ENCODE measurements at regions not wholly inside any gene's neighbourhood (a gene's known extent, or its start where the extent isn't known, plus 50 kb on each side); places are given as distances from the start of the nearest gene placed in this dataset.

DNA sequence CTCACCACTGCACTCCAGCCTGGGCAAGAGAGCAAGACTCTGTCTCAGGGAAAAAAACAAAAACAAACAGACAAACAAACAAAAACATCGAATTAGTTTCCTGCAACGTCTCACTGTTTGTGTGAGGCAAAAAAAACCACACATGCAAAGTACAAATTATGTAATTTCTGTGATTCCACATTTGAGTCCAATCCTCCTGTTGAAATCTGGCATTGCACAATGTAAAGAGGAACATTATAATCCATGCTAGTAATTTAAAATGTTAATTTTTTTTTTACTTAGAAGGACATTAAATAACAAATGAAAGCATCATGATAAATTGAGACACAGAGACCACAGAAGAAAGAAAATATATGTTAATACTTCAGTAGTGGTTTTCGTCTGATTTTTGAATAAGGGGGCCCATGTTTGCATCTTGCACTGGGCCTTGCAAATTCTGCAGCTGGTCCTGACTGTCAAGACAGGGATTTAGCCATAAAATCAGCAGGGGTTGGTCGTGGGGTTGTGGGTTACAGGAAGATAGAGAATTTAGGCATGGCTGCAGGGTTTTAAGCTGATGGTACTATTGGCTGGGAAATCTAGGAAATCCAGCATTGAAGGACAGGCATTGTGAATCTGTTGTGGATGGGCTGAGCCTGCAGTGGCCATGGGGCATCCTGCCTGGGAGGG lies 102.6 kb upstream of the ALDH3B2 start:
- H3K27ac ChIP-seq (ENCODE audit: low read depth, low read length) = no peak overlapping the region
- DNase-seq (ENCODE audit: low read depth in 1 of 2, low spot score in 2 of 2) (no peak), FAIRE-seq (no peak)
- H3K4ac ChIP-seq (replicated peaks; ENCODE audit: insufficient read length, low read depth, low read length) = no peak overlapping the region
- no peak overlapping the region for H3K18ac ChIP-seq (ENCODE audit: extremely low read depth, low read length)
- no peaks in the 10 kb centered on the region for H3K79me2 ChIP-seq (ENCODE audit: control insufficient read depth in 1 of 2, insufficient read depth in 2 of 2, low read length in 2 of 2)
- POLR2A ChIA-PET (ENCODE audit: partially characterized antibody) = interaction anchor here (0.6 kb wide), 1 partner anchor 148 kb away, joined by 3 read pairs; no protein-coding TSS in a partner anchor
- WGBS, 2 experiments (ENCODE audit: extremely low coverage in 1 of 2, insufficient coverage in 1 of 2, insufficient read length in 1 of 2, insufficient replicate concordance in 2 of 2, low coverage in 1 of 2, low lambda C conversion rate in 2 of 2, missing lambda C conversion rate in 1 of 2) = 67% methylated on average over 4 of the region's 4 CpGs; no CpG with 5 or more reads in 1 of the 2 experiments
- no peak overlapping the region for H4K91ac ChIP-seq (replicated peaks; ENCODE audit: insufficient read length, low read length)
- no peak overlapping the region for H2BK120ac ChIP-seq (replicated peaks; ENCODE audit: low read depth, low read length)
- no peaks in the 10 kb centered on the region for H3K79me1 ChIP-seq (ENCODE audit: low read depth, low read length)
- H3K23ac ChIP-seq (ENCODE audit: insufficient read length) = no peak overlapping the region
- H4K8ac ChIP-seq (ENCODE audit: extremely low read depth, insufficient read depth, low read length) = no peak overlapping the region
- H4K5ac ChIP-seq (ENCODE audit: insufficient read length, low read depth, low read length) = no peak overlapping the region
- no peak overlapping the region for H3K14ac ChIP-seq (ENCODE audit: insufficient read length)
- H3K9me3 ChIP-seq (ENCODE audit: insufficient read depth in 2 of 2, low read depth in 1 of 2, low read length in 1 of 2) = no peaks in the 10 kb centered on the region
- H3K4me1 ChIP-seq (replicated peaks in 1 of 4; ENCODE audit: control insufficient read depth in 3 of 4, insufficient read depth in 4 of 4, low read length in 3 of 4) = no peaks in the 10 kb centered on the region
- no peak overlapping the region for H3K4me3 ChIP-seq (ENCODE audit: extremely low read depth in 1 of 4, insufficient read depth in 2 of 4, low read depth in 3 of 4, low read length in 4 of 4)
- no peak for TF ChIP-seq CEBPB (IDR thresholded peaks at IDR 0.05; ENCODE audit: low read depth, low read length)
- TF ChIP-seq ATF3 (IDR thresholded peaks at IDR 0.05; ENCODE audit: insufficient read depth, low read depth, low read length) = no peak
- H2BK20ac ChIP-seq (ENCODE audit: low read length) = no peak overlapping the region
- H3K9ac ChIP-seq (replicated peaks in 1 of 4; ENCODE audit: extremely low read depth in 1 of 4, low read depth in 3 of 4, low read length in 3 of 4) = no peak overlapping the region
- no peaks in the 10 kb centered on the region for H4K20me1 ChIP-seq (replicated peaks in 1 of 2; ENCODE audit: control insufficient read depth in 1 of 2, insufficient read depth in 2 of 2, low read length in 2 of 2)
- H3K4me2 ChIP-seq (ENCODE audit: insufficient read depth in 1 of 2, low read depth in 2 of 2, low read length in 2 of 2) = no peak overlapping the region
- H2BK12ac ChIP-seq (ENCODE audit: low read depth, low read length) = no peak overlapping the region
- H3K36me3 ChIP-seq (ENCODE audit: control insufficient read depth in 2 of 4, insufficient read depth in 4 of 4, low read length in 3 of 4) = no peaks in the 10 kb centered on the region
- H3K56ac ChIP-seq (replicated peaks; ENCODE audit: insufficient read length, low read depth, low read length) = no peak overlapping the region
- CTCF ChIA-PET (ENCODE audit: partially characterized antibody) = interaction anchor here (1.4 kb wide), 1 partner anchor 132 kb away, joined by 5 read pairs; no protein-coding TSS in a partner anchor
- H2AK5ac ChIP-seq (ENCODE audit: low read depth, low read length) = no peak overlapping the region
- H2BK5ac ChIP-seq (ENCODE audit: low read depth, low read length) = no peak overlapping the region
- H3K27me3 ChIP-seq (replicated peaks in 1 of 4; ENCODE audit: control insufficient read depth in 3 of 4, extremely low read depth in 1 of 4, insufficient read depth in 3 of 4, low read length in 3 of 4) = no peaks in the 10 kb centered on the region
- no peak overlapping the region for H2AFZ ChIP-seq (ENCODE audit: low read length)
- H2BK15ac ChIP-seq (ENCODE audit: low read length) = no peak overlapping the region
- no peaks in the 10 kb centered on the region for H3K23me2 ChIP-seq (ENCODE audit: low read depth, low read length)

All from H1 (cell line).